ENCODE measurements at regions not wholly inside any gene's neighbourhood (a gene's known extent, or its start where the extent isn't known, plus 50 kb on each side); places are given as distances from the start of the nearest gene placed in this dataset.
"Not testable (repeated sequence)": the region's sequence is repeated elsewhere in the genome, so short reads cannot be mapped to it uniquely, and the experiment has no call there.

GRCh38 chr2:149860276-149860921, 272.8 kb upstream of the MMADHC start:
- Histone ChIP-seq H3K9ac (ENCODE audit: low read length) (no peak overlapping the region), H3K36me3 (ENCODE audit: insufficient read depth, low read length) (no peaks in the 10 kb centered on the region), H3K4me3 (ENCODE audit: low read depth in 1 of 2, low read length in 2 of 2) (no peak overlapping the region), H3K27ac (ENCODE audit: low read depth, low read length) (no peak overlapping the region), H3K4me1 (ENCODE audit: insufficient read depth, low read length) (no peaks in the 10 kb centered on the region), H3K27me3 (ENCODE audit: control insufficient read depth in 1 of 2, insufficient read depth in 2 of 2, low read length in 2 of 2) (no peaks in the 10 kb centered on the region), H3K9me3 (ENCODE audit: low read length) (no peaks in the 10 kb centered on the region)

GRCh38 chr2:149858901-149859634, 271.5 kb upstream of the MMADHC start:
- Histone ChIP-seq H3K9me3 (ENCODE audit: low read length) (no peaks in the 10 kb centered on the region), H3K9ac (ENCODE audit: low read length) (no peak overlapping the region), H3K27me3 (ENCODE audit: control insufficient read depth in 1 of 2, insufficient read depth in 2 of 2, low read length in 2 of 2) (no peaks in the 10 kb centered on the region), H3K4me3 (ENCODE audit: low read depth in 1 of 2, low read length in 2 of 2) (no peak overlapping the region), H3K4me1 (ENCODE audit: insufficient read depth, low read length) (no peaks in the 10 kb centered on the region), H3K36me3 (ENCODE audit: insufficient read depth, low read length) (no peaks in the 10 kb centered on the region), H3K27ac (ENCODE audit: low read depth, low read length) (no peak overlapping the region)

- H3K9ac ChIP-seq (ENCODE audit: low read length), result no peak overlapping the region
- no peaks in the 10 kb centered on the region for H3K36me3 ChIP-seq (ENCODE audit: insufficient read depth, low read length)
- H3K4me1 ChIP-seq (ENCODE audit: insufficient read depth, low read length), result no peaks in the 10 kb centered on the region
- H3K9me3 ChIP-seq (ENCODE audit: low read length), result no peaks in the 10 kb centered on the region
- no peaks in the 10 kb centered on the region for H3K27me3 ChIP-seq (ENCODE audit: control insufficient read depth in 1 of 2, insufficient read depth in 2 of 2, low read length in 2 of 2)
- H3K27ac ChIP-seq (ENCODE audit: low read depth, low read length), result no peak overlapping the region
- no peak overlapping the region for H3K4me3 ChIP-seq (ENCODE audit: low read depth in 1 of 2, low read length in 2 of 2)
Measured at GRCh38 chr2:149858216-149858615, 270.6 kb upstream of the MMADHC start.

- Histone ChIP-seq H3K4me1 (ENCODE audit: insufficient read depth, low read length) (no peaks in the 10 kb centered on the region), H3K36me3 (ENCODE audit: insufficient read depth, low read length) (no peaks in the 10 kb centered on the region), H3K27ac (ENCODE audit: low read depth, low read length) (no peak overlapping the region), H3K9me3 (ENCODE audit: low read length) (no peaks in the 10 kb centered on the region), H3K4me3 (ENCODE audit: low read depth in 1 of 2, low read length in 2 of 2) (no peak overlapping the region), H3K27me3 (ENCODE audit: control insufficient read depth in 1 of 2, insufficient read depth in 2 of 2, low read length in 2 of 2) (no peaks in the 10 kb centered on the region), H3K9ac (ENCODE audit: low read length) (no peak overlapping the region)
Measured at GRCh38 chr2:149857344-149857743, 269.8 kb upstream of the MMADHC start.

GRCh38 chr2:149855859-149856258, 268.3 kb upstream of the MMADHC start:
- H3K36me3 ChIP-seq (ENCODE audit: insufficient read depth, low read length); H3K27me3 ChIP-seq (ENCODE audit: control insufficient read depth in 1 of 2, insufficient read depth in 2 of 2, low read length in 2 of 2); H3K9ac ChIP-seq (ENCODE audit: low read length); H3K4me3 ChIP-seq (ENCODE audit: low read depth in 1 of 2, low read length in 2 of 2); H3K9me3 ChIP-seq (ENCODE audit: low read length); H3K27ac ChIP-seq (ENCODE audit: low read depth, low read length); H3K4me1 ChIP-seq (ENCODE audit: insufficient read depth, low read length): not testable (repeated sequence)

- Histone ChIP-seq H3K4me1 (ENCODE audit: insufficient read depth, low read length) (no peaks in the 10 kb centered on the region), H3K36me3 (ENCODE audit: insufficient read depth, low read length) (no peaks in the 10 kb centered on the region), H3K4me3 (ENCODE audit: low read depth in 1 of 2, low read length in 2 of 2) (no peak overlapping the region), H3K27ac (ENCODE audit: low read depth, low read length) (no peak overlapping the region), H3K9ac (ENCODE audit: low read length) (no peak overlapping the region), H3K27me3 (ENCODE audit: control insufficient read depth in 1 of 2, insufficient read depth in 2 of 2, low read length in 2 of 2) (no peaks in the 10 kb centered on the region), H3K9me3 (ENCODE audit: low read length) (no peaks in the 10 kb centered on the region)
Measured at GRCh38 chr2:149849591-149849990, 262.0 kb upstream of the MMADHC start.

GRCh38 chr2:149849136-149849535, 261.6 kb upstream of the MMADHC start:
- Histone ChIP-seq H3K9ac (ENCODE audit: low read length) (no peak overlapping the region), H3K4me3 (ENCODE audit: low read depth in 1 of 2, low read length in 2 of 2) (no peak overlapping the region), H3K27me3 (ENCODE audit: control insufficient read depth in 1 of 2, insufficient read depth in 2 of 2, low read length in 2 of 2) (no peaks in the 10 kb centered on the region), H3K27ac (ENCODE audit: low read depth, low read length) (no peak overlapping the region), H3K4me1 (ENCODE audit: insufficient read depth, low read length) (no peaks in the 10 kb centered on the region), H3K9me3 (ENCODE audit: low read length) (no peaks in the 10 kb centered on the region), H3K36me3 (ENCODE audit: insufficient read depth, low read length) (no peaks in the 10 kb centered on the region)

- no peak overlapping the region for H3K27ac ChIP-seq (ENCODE audit: low read depth, low read length)
- no peaks in the 10 kb centered on the region for H3K9me3 ChIP-seq (ENCODE audit: low read length)
- no peaks in the 10 kb centered on the region for H3K36me3 ChIP-seq (ENCODE audit: insufficient read depth, low read length)
- no peaks in the 10 kb centered on the region for H3K4me1 ChIP-seq (ENCODE audit: insufficient read depth, low read length)
- no peak overlapping the region for H3K4me3 ChIP-seq (ENCODE audit: low read depth in 1 of 2, low read length in 2 of 2)
- no peaks in the 10 kb centered on the region for H3K27me3 ChIP-seq (ENCODE audit: control insufficient read depth in 1 of 2, insufficient read depth in 2 of 2, low read length in 2 of 2)
- no peak overlapping the region for H3K9ac ChIP-seq (ENCODE audit: low read length)
Measured at GRCh38 chr2:149841396-149841795, 253.8 kb upstream of the MMADHC start.

- Histone ChIP-seq H3K27ac (ENCODE audit: low read depth, low read length) (no peak overlapping the region), H3K27me3 (ENCODE audit: control insufficient read depth in 1 of 2, insufficient read depth in 2 of 2, low read length in 2 of 2) (no peaks in the 10 kb centered on the region), H3K4me3 (ENCODE audit: low read depth in 1 of 2, low read length in 2 of 2) (no peak overlapping the region), H3K36me3 (ENCODE audit: insufficient read depth, low read length) (no peaks in the 10 kb centered on the region), H3K9ac (ENCODE audit: low read length) (no peak overlapping the region), H3K4me1 (ENCODE audit: insufficient read depth, low read length) (no peaks in the 10 kb centered on the region), H3K9me3 (ENCODE audit: low read length) (no peaks in the 10 kb centered on the region)
Measured at GRCh38 chr2:149832324-149832723, 244.7 kb upstream of the MMADHC start.

- H3K4me3 ChIP-seq (ENCODE audit: low read depth in 1 of 2, low read length in 2 of 2), result no peak overlapping the region
- H3K36me3 ChIP-seq (ENCODE audit: insufficient read depth, low read length), result no peaks in the 10 kb centered on the region
- H3K9ac ChIP-seq (ENCODE audit: low read length), result no peak overlapping the region
- H3K9me3 ChIP-seq (ENCODE audit: low read length), result no peaks in the 10 kb centered on the region
- no peaks in the 10 kb centered on the region for H3K27me3 ChIP-seq (ENCODE audit: control insufficient read depth in 1 of 2, insufficient read depth in 2 of 2, low read length in 2 of 2)
- no peaks in the 10 kb centered on the region for H3K4me1 ChIP-seq (ENCODE audit: insufficient read depth, low read length)
- no peak overlapping the region for H3K27ac ChIP-seq (ENCODE audit: low read depth, low read length)
Measured at GRCh38 chr2:149828520-149829210, 241.1 kb upstream of the MMADHC start.

GRCh38 chr2:149827585-149828126, 240.1 kb upstream of the MMADHC start:
- H3K9me3 ChIP-seq (ENCODE audit: low read length), result no peaks in the 10 kb centered on the region
- no peaks in the 10 kb centered on the region for H3K27me3 ChIP-seq (ENCODE audit: control insufficient read depth in 1 of 2, insufficient read depth in 2 of 2, low read length in 2 of 2)
- no peaks in the 10 kb centered on the region for H3K4me1 ChIP-seq (ENCODE audit: insufficient read depth, low read length)
- H3K4me3 ChIP-seq (ENCODE audit: low read depth in 1 of 2, low read length in 2 of 2), result no peak overlapping the region
- no peaks in the 10 kb centered on the region for H3K36me3 ChIP-seq (ENCODE audit: insufficient read depth, low read length)
- no peak overlapping the region for H3K9ac ChIP-seq (ENCODE audit: low read length)
- no peak overlapping the region for H3K27ac ChIP-seq (ENCODE audit: low read depth, low read length)
